ENCODE measurements at regions not wholly inside any gene's neighbourhood (a gene's known extent, or its start where the extent isn't known, plus 50 kb on each side); places are given as distances from the start of the nearest gene placed in this dataset.
A peak's percentile ranks its signal among the peaks of the same experiment; 100 is the strongest.

DNA sequence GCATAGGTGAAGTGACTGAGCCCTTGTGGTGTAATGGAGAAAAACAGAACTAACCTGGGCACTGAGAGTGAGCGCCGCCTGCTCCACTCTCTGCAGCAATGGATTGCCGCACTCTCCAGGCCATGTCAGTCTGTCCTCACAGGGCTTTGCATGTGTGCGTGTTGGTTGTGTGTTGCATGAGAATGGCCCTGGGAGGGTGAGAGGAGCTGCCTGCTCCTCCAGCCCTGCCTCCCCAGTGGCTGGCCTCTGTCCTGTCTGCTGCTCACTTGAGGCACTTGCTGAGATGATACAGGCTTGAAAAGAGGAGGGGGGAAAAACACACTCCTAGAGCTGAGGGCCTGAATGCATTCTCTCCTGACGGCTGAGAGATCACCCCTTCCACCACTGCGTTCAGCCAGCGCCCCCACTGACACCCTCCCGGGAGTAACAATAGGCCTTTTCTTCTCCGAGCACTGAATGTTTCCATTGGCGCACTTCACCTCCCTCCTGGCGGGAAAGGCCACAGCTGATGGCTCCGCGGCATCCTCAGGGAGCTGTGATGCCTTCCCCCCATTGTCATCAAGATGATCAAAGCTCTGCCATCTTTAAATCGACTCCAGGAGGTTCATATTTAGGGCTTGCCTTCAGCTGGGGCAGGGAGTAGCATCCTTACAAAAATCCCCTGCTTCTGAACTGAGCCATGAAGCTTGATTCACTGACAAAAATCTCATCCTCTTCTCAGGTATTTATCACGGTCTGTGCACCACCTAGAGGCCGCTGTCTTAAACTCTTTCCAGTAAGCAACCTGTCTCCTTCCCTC is 49.9 kb upstream of the DAPL1 start:
- 47 to 52% methylated on average over 16 of the region's 16 CpGs for whole genome bisulfite sequencing, 2 donors
- peak in 1 of 2 donors; percentile 82 for DNase-seq (ENCODE audit: low spot score in 2 of 2)
- no peak overlapping the region for H3K4me3 ChIP-seq (ENCODE audit: low read depth, poor library complexity, severe bottlenecking)
- TF ChIP-seq POLR2A (IDR thresholded peaks at IDR 0.05) (no peak), CTCF (IDR thresholded peaks at IDR 0.05) (no peak)
- intact Hi-C loops (cut with DNase I; ENCODE audit: low total_unique reads), result loop anchor here (10.0 kb wide), 1 partner anchor 290 kb away; the partner anchor contains the start of genes CCDC148 and PKP4

Data from lower leg skin (tissue), 4 donors.